Stimulated activated CD4-positive, alpha-beta T cell treated with anti-CD3 and anti-CD28 coated beads, Interleukin-4, amount 100 ng/mL, for 48 hours (primary cell): ENCODE measurements at regions not wholly inside any gene's neighbourhood (a gene's known extent, or its start where the extent isn't known, plus 50 kb on each side); places are given as distances from the start of the nearest gene placed in this dataset.
"Not testable (repeated sequence)": the region's sequence is repeated elsewhere in the genome, so short reads cannot be mapped to it uniquely, and the experiment has no call there.

Experiments
- DNase-seq, 2 donors: peaks; one replicate each; pipeline ENCODE4 v3.0.0-alpha.2; 2020; ENCODE audit warnings: low read depth in 2 of 2

DNA sequence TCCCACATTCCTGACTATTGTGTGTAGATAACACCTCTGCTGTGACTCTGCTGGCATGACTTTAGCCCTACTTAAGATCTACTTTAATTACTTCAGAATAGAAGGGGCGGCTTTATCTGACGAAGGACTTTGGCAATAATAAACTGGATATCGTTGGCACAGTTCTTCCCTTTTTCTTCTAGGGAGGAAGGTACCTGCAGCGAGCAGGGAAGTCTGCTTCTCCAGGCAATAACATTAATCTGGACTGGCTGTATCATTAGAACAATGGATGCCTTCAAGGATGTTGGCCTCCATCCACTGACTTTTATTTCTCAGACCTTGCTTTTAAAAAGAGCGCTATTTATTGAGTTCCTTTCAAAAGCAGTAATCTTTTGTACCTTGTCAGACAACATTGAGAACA lies 172.6 kb upstream of the THSD7A start:
- DNase-seq, result no peak

DNA sequence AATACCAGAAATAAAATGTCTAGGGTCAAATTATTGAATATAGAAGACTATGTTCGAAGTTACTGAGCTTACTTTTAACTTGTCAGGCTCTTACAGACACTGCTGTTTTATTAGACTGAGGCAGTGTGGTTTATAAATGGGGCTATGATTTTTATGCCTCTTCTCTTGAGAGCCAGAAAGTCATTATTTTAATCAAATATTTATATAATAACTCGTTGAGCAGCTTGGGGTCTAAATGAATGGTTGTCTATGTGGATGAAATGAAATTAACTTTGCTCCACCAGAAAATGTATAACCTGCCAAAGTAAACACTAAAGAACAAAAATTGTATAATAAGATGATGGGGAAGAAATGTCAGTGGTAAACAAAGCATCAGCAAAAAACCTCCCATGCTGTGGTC lies 175.6 kb upstream of the THSD7A start:
- DNase-seq, result no peak

DNA sequence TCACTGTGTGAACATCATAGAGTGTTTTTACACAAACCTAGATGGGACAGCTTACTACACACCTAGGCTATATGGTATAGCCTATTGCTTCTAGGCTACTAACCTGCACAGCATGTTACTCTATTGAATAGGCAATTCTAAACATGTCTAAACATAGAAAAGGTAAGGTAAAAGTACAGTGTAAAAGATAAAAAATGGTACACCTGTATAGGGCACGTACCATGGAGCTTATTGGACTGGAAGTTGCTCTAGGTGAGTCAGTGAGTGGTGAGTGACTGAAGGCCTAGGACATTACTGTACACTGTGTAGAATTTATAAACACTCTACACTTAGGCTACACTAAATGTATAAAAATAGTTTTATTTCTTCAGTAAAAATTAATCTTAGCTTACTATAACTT lies 182.0 kb upstream of the THSD7A start:
- no peak for DNase-seq

GRCh38 chr7:12016439-12016838 lies 184.4 kb upstream of the THSD7A start:
- no peak for DNase-seq

DNA sequence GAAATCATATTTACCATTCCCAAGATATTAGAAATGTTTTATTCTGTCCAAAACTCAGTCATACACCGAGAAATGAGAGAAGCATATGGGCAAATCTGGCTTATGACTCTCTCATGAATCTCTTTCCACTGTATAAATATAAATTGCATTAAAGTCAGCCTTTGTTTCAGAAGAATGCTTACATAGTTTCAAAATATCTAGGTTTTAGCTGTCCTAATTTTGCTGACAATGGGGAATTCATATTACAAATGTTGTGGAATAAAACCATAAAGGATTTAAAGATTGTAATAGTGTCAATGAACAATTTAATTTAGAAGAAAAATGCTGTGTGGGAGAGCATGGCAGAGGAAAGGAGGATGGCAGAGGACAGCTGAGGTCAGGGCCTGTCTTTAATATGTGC lies 185.0 kb upstream of the THSD7A start:
- no peak for DNase-seq

DNA sequence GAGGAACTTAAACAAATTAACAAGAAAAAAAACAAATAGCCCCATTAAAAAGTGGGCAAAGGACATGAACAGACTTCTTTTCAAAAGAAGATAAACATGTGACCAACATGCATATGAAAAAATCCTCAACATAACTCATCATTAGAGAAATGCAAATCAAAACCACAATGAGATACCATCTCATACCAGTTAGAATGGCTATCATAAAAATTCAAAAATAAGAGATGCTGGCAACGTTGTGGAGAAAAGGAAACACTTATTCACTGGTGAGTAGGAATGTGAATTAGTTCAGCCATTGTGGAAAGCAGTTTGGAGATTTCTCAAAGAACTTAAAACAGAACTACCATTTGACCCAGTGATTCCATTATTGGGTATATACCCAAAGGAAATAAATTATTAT lies 189.1 kb upstream of the TMEM106B start:
- DNase-seq, result not testable (repeated sequence)

- no peak for DNase-seq
These were observed 185.8 kb upstream of the TMEM106B start for GRCh38 chr7:12025246-12025645.

DNA sequence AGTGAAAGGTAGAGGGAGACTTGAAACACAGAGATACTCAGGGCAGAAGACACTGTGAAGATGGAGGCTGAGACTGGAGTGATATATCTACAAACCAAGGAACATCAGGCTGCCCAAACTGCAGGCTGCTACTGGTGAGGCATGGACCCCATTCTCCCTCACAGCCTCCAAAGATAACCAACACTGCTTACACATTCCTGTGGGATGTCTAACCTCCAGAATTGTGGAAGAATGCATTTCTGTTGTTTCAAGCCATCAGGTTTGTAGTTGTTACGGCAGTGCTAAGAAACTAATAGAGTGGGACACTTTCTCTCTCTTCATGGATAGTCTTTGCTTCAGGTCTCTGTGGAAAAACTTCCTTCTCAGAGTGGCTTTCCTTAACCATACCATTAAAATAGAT lies 182.6 kb upstream of the TMEM106B start:
- DNase-seq, result no peak

DNA sequence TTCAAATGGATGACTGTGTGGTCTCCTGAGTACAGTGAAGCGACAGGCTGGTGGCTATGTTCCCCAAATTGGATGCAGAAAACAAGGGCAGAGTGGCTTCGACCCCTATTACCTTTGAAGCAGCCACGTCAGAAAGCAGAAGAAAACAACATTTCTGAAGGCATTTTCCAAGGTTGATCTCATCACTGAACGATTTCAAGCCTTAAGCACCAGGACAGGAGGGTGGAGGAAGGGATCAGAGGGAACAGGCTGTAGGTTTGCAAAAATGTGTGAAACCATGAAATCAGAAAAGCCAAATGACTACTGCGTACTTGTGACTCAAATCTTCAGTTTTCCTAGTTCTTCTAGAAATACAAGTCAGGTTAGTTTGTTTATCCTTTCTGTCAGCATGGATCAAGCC lies 181.0 kb upstream of the TMEM106B start:
- DNase-seq, result no peak

GRCh38 chr7:12031186-12031585 lies 179.9 kb upstream of the TMEM106B start:
- DNase-seq, result no peak

DNA sequence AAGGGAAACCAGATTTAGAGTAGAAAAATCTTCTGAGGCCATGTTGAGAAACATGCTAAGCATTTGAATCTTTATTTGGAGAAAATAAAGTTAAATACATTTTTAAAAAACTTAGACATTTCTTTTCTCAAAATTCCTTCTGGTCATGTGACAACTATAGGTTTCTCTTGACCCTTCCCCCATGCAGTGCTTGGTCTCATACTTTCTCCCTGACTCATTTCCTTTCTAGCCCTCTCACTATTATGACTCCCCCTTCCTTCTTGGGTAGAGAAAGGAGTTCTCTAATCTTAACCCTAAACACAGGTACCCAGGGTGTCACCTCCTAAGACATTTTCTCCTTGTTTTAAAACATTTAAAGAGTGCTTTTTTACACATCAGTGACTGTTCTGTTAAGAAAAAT lies 179.5 kb upstream of the TMEM106B start:
- no peak for DNase-seq

- no peak for DNase-seq
These were observed 178.9 kb upstream of the TMEM106B start for GRCh38 chr7:12032146-12032545.

DNA sequence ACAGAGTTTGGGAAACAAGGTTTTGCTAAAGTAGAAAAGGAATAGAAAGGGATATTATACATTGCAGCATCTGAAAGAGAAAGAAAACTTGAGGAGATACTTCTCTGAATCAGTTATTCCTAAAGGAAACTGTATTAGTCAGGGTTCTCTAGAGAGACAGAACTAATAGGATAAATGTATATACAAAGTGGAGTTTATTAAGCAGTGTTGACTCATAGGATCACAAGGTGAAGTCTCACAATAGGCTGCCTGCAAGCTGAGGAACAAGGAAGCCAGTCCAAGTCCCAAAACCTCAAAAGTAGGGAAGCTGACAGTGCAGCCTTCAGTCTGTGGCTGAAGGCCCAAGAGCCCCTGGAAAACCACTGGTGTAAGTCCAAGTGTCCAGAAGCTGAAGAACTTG lies 167.6 kb upstream of the TMEM106B start:
- not testable (repeated sequence) for DNase-seq

GRCh38 chr7:12052211-12052610 lies 158.9 kb upstream of the TMEM106B start:
- DNase-seq, result no peak

GRCh38 chr7:12053561-12053960 lies 157.5 kb upstream of the TMEM106B start:
- no peak for DNase-seq

DNA sequence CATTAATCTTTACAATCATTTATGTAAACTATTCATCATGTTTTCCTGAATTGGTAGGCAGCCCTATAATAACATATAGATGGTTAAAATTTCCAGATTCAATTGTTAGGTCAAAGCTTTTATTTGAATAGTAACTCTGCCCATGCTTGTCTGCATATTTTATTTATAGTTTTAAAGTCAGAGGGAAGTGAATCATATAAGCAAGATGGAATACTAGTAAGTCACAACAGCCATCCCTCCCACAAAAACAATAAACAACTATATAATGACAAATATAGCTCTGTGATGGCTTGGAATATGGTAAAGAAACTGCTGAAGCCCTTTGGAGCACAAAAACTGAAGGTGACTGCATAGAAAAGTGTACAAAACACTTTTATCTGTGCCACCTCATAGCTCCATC lies 156.3 kb upstream of the TMEM106B start:
- no peak for DNase-seq

- DNase-seq, result no peak
These were observed 154.7 kb upstream of the TMEM106B start for GRCh38 chr7:12056381-12056780.

- DNase-seq, result no peak
These were observed 154.1 kb upstream of the TMEM106B start for GRCh38 chr7:12056977-12057376.

DNA sequence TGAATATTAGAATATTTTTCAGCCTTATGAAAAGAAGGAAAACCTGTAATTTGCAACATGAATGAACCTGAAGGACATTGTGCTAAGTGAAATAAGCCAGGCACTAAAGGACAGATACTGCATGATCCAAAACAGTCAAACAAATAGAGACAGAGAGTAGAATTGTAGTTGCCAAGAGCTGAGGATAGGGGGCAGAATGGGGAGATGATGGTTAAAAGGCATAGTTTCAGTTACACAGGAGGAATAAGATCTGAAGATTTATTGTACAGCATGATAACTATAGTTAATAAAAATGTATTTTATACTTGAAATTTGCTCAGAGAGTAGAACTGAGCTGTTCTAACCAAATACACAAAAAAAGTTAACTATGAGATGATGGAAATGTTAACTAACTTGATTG lies 149.0 kb upstream of the TMEM106B start:
- DNase-seq, result no peak

GRCh38 chr7:12064586-12065127 lies 146.4 kb upstream of the TMEM106B start:
- no peak for DNase-seq

GRCh38 chr7:12066004-12066403 lies 145.1 kb upstream of the TMEM106B start:
- no peak for DNase-seq

GRCh38 chr7:12066521-12066920 lies 144.6 kb upstream of the TMEM106B start:
- DNase-seq, result no peak

DNA sequence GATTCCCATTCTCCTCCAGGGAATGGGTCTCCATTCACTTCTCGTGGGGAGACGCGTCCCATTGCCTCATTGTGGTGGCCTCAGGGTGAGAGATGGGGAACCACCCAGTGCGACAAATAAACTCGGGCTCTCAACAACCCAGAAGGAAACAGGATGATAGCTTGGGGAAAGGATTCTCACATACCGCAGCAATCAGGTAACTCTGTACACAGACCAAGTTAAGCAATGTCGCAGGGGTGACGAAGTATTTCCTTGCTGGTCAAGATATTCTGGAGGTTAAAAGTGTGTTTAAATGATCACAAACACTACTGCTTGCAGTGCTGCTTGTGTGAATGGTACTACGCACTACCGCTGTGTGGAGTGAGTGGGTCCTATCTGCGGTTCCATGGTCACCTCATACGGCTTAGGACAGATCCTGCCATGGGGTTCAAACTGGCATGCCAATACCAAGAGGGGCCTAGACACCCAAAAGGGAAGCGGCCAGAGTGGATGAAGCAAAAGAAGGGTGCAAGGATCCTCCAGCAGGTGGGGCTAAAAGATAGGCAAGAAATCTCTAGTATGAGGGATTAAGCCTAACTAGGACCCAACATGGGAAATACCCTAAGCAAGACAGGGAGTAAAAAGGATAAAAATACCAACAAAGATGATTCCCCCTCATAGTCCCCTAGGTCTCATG lies 143.8 kb upstream of the TMEM106B start:
- DNase-seq, result peak; percentile 17 to 41

DNA sequence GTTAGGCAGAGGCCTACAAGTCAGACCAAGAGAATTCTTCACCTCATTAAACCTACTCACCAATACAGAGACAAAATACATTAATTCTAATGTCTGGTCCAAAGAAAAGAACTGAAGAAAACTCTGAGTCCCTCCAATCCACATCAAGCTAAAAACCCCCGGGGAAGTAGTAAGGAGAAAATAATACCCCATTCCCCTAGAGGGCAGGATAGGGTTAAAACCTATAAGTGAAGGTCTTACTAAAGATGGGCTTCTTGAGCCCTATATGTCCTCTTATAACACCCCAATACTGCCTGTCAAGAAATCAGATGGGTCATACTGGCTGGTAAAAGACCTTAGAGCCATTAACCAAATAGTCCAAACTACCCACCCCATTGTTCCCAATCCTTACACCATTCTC lies 141.3 kb upstream of the TMEM106B start:
- DNase-seq, result no peak
